Prostate gland (tissue), 2 donors: ENCODE measurements at regions not wholly inside any gene's neighbourhood (a gene's known extent, or its start where the extent isn't known, plus 50 kb on each side); places are given as distances from the start of the nearest gene placed in this dataset.

Experiments used
- POLR2AphosphoS5 ChIP-seq: sonication (generic); formaldehyde crosslinking; IDR thresholded peaks from one replicate; pipeline ENCODE4 v1.6.1; 2017; ENCODE audit warnings: antibody characterized with exemption
- TF ChIP-seq, protein P1 (sequence below), 4 experiments: fragments of 200-600 bp in 2 of 4; fragments of 450-650 bp in 2 of 4; sonication (generic) in 2 of 4; IDR thresholded peaks; 1 replicate in 3 of 4; 2 replicates in 1 of 4; pipeline ENCODE4 v1.5.1; 2016 to 2019; ENCODE audit warnings: antibody characterized with exemption in 4 of 4, mild to moderate bottlenecking in 2 of 4, moderate library complexity in 2 of 4

DNA sequence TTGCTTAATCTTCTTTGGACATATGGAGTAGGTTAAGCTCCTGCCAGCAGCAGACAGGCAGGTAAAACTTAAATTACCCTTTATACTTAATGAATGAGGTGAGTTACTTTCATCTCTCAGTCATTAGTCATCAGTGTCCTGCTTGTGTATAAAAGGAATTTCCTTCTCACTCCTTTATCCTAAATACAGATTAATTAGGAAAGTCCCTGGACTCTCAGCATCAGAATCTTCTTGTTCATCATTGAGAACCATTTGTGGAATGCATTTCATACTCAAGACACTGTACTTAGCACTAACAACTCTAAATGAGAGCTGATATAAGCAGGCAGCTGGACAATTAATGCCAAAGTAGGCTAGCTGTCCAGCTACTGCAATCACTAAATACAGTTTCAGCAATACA is 630.4 kb downstream of the METTL15 start:
- TF ChIP-seq, protein P1, sequence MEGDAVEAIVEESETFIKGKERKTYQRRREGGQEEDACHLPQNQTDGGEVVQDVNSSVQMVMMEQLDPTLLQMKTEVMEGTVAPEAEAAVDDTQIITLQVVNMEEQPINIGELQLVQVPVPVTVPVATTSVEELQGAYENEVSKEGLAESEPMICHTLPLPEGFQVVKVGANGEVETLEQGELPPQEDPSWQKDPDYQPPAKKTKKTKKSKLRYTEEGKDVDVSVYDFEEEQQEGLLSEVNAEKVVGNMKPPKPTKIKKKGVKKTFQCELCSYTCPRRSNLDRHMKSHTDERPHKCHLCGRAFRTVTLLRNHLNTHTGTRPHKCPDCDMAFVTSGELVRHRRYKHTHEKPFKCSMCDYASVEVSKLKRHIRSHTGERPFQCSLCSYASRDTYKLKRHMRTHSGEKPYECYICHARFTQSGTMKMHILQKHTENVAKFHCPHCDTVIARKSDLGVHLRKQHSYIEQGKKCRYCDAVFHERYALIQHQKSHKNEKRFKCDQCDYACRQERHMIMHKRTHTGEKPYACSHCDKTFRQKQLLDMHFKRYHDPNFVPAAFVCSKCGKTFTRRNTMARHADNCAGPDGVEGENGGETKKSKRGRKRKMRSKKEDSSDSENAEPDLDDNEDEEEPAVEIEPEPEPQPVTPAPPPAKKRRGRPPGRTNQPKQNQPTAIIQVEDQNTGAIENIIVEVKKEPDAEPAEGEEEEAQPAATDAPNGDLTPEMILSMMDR (IDR thresholded peaks at IDR 0.05): no peak
- TF ChIP-seq POLR2AphosphoS5: no peak
